ENCODE measurements at regions not wholly inside any gene's neighbourhood (a gene's known extent, or its start where the extent isn't known, plus 50 kb on each side); places are given as distances from the start of the nearest gene placed in this dataset.

DNA sequence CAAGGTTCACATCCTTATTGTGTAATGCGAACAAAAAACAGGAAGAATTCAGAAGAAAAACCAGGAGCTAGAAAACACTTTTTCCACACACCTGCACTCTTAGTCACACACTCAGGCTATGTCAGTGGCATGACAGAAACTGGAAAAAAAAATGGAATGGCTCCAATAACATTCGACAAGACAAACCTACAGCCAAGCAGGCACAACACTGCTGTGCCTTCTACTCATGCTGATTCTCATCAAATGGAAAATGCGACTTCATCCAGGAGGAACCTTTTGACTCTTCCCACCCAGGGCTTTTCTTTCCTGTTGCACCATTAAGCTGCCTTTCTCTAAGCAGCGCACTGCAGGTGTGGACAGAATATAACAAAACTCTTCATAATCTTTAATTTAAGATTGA, 163.2 kb upstream of the BTBD3 start:
- no TSS peak for BruUV-seq (replicated peaks)
- intact Hi-C loops (cut with micrococcal nuclease; ENCODE audit: unreplicated experiment): no loop called here
- CTCF ChIA-PET: no interaction called here

GRCh38 chr20:11755071-11755841, 162.4 kb upstream of the BTBD3 start:
- Histone ChIP-seq H3F3A (ENCODE audit: insufficient read depth, low read depth) (no peaks in the 10 kb centered on the region; the same call in 1 of the 2 replicates), H2AFZ (no peak overlapping the region), H3K9me3 (ENCODE audit: insufficient read depth, low read depth) (no peaks in the 10 kb centered on the region), H3K9me2 (ENCODE audit: insufficient read depth) (no peaks in the 10 kb centered on the region), H3K4me3 (no peak overlapping the region), H3K27me3 (ENCODE audit: insufficient read depth, low read depth) (no peaks in the 10 kb centered on the region), H3K4me2 (no peak overlapping the region), H3K4me1 (replicated peaks; ENCODE audit: insufficient read depth) (no peaks in the 10 kb centered on the region; the same call in 1 of the 2 replicates), H3K79me2 (ENCODE audit: low read depth) (no peaks in the 10 kb centered on the region), H3K36me3 (ENCODE audit: low read depth) (no peaks in the 10 kb centered on the region), H3K27ac (no peak overlapping the region), H4K20me1 (ENCODE audit: insufficient read depth) (no peaks in the 10 kb centered on the region)
- no peak for DNase-seq
- intact Hi-C loops (cut with micrococcal nuclease; ENCODE audit: unreplicated experiment): no loop called here
- CTCF ChIA-PET: no interaction called here
- POLR2A ChIA-PET (ENCODE audit: unreplicated experiment): no interaction called here
- TF ChIP-seq, protein P1, sequence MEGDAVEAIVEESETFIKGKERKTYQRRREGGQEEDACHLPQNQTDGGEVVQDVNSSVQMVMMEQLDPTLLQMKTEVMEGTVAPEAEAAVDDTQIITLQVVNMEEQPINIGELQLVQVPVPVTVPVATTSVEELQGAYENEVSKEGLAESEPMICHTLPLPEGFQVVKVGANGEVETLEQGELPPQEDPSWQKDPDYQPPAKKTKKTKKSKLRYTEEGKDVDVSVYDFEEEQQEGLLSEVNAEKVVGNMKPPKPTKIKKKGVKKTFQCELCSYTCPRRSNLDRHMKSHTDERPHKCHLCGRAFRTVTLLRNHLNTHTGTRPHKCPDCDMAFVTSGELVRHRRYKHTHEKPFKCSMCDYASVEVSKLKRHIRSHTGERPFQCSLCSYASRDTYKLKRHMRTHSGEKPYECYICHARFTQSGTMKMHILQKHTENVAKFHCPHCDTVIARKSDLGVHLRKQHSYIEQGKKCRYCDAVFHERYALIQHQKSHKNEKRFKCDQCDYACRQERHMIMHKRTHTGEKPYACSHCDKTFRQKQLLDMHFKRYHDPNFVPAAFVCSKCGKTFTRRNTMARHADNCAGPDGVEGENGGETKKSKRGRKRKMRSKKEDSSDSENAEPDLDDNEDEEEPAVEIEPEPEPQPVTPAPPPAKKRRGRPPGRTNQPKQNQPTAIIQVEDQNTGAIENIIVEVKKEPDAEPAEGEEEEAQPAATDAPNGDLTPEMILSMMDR (conservative IDR thresholded peaks at IDR 0.05): no peak
- TF ChIP-seq EZH2 (IDR thresholded peaks at IDR 0.05; ENCODE audit: low read depth): no peak
- no TSS peak for BruUV-seq (replicated peaks)

More for the DNA sequence above, 163.2 kb upstream of the BTBD3 start:
- Histone ChIP-seq H3K4me3 (no peak overlapping the region), H3F3A (ENCODE audit: insufficient read depth, low read depth) (no peaks in the 10 kb centered on the region; the same call in 1 of the 2 replicates), H3K9me3 (ENCODE audit: insufficient read depth, low read depth) (no peaks in the 10 kb centered on the region), H3K36me3 (ENCODE audit: low read depth) (no peaks in the 10 kb centered on the region), H3K4me2 (no peak overlapping the region), H3K4me1 (replicated peaks; ENCODE audit: insufficient read depth) (no peaks in the 10 kb centered on the region; the same call in 1 of the 2 replicates), H4K20me1 (ENCODE audit: insufficient read depth) (no peaks in the 10 kb centered on the region), H3K79me2 (ENCODE audit: low read depth) (no peaks in the 10 kb centered on the region), H3K27ac (no peak overlapping the region), H3K27me3 (ENCODE audit: insufficient read depth, low read depth) (no peaks in the 10 kb centered on the region), H2AFZ (no peak overlapping the region), H3K9me2 (ENCODE audit: insufficient read depth) (no peaks in the 10 kb centered on the region)
- no peak for TF ChIP-seq EZH2 (IDR thresholded peaks at IDR 0.05; ENCODE audit: low read depth)
- TF ChIP-seq, protein P1 (conservative IDR thresholded peaks at IDR 0.05): no peak
- POLR2A ChIA-PET (ENCODE audit: unreplicated experiment): no interaction called here
- no peak for DNase-seq

- no peak overlapping the region for H3K4me3 ChIP-seq
- H3K9me2 ChIP-seq (ENCODE audit: insufficient read depth): no peaks in the 10 kb centered on the region
- no peaks in the 10 kb centered on the region for H3K9me3 ChIP-seq (ENCODE audit: insufficient read depth, low read depth)
- intact Hi-C loops (cut with micrococcal nuclease; ENCODE audit: unreplicated experiment): no loop called here
- POLR2A ChIA-PET (ENCODE audit: unreplicated experiment): no interaction called here
- no peaks in the 10 kb centered on the region for H3K79me2 ChIP-seq (ENCODE audit: low read depth)
- CTCF ChIA-PET: no interaction called here
- no peaks in the 10 kb centered on the region for H4K20me1 ChIP-seq (ENCODE audit: insufficient read depth)
- H3F3A ChIP-seq (ENCODE audit: insufficient read depth, low read depth): no peaks in the 10 kb centered on the region
- TF ChIP-seq, protein P1 (conservative IDR thresholded peaks at IDR 0.05): no peak
- no peak for TF ChIP-seq EZH2 (IDR thresholded peaks at IDR 0.05; ENCODE audit: low read depth)
- H3K4me1 ChIP-seq (replicated peaks; ENCODE audit: insufficient read depth): no peaks in the 10 kb centered on the region
- BruUV-seq (replicated peaks): no TSS peak
- H2AFZ ChIP-seq: no peak overlapping the region
- DNase-seq: no peak
- H3K27me3 ChIP-seq (ENCODE audit: insufficient read depth, low read depth): no peaks in the 10 kb centered on the region
- no peak overlapping the region for H3K4me2 ChIP-seq
- no peaks in the 10 kb centered on the region for H3K36me3 ChIP-seq (ENCODE audit: low read depth)
- H3K27ac ChIP-seq: no peak overlapping the region
Observed at GRCh38 chr20:11761497-11761896, 156.2 kb upstream of the BTBD3 start.
